Endothelial cell of umbilical vein (primary cell): ENCODE measurements at regions not wholly inside any gene's neighbourhood (a gene's known extent, or its start where the extent isn't known, plus 50 kb on each side); places are given as distances from the start of the nearest gene placed in this dataset.

Source experiments
- BruUV-seq: library from RNA; stranded (reverse); fragments of 400-500 nt; replicated peaks from 2 replicates; lab custom pipeline; 2021; lab: Mats Ljungman, UMichigan
- CTCF ChIA-PET: fragments of 300-600, 350-600 bp; sonication (Branson Sonifier 250); formaldehyde crosslinking; loops from one replicate; lab custom pipeline; 2021; ENCODE audit warnings: antibody characterized with exemption, inconsistent platforms; lab: Charles Lee
- POLR2A ChIA-PET: fragments of 300-600, 350-600 bp; sonication (Branson Sonifier 250); formaldehyde crosslinking; loops from one replicate; lab custom pipeline; 2021; ENCODE audit warnings: antibody characterized with exemption, inconsistent platforms; lab: Charles Lee
- DNase-seq: peaks from one replicate; pipeline ENCODE4 v3.0.0-alpha.2; 2011; ENCODE audit warnings: low read depth, low spot score
- FAIRE-seq: peaks from 2 replicates; lab custom pipeline; 2011; peaks lifted over from hg19 to GRCh38; lab: Jason Lieb, UNC
- H2AFZ ChIP-seq: 2 replicates; pipeline ENCODE4 v1.6.0; 2012; ENCODE audit warnings: low read depth, low read length, control low read depth, inconsistent platforms
- H3K27ac ChIP-seq: 2 replicates; pipeline ENCODE4 v1.5.1; 2011; ENCODE audit warnings: low read depth, mild to moderate bottlenecking, control low read depth, low read length, moderate library complexity; ENCODE audit not compliant: insufficient read depth
- H3K27me3 ChIP-seq, 2 experiments: 2 replicates each; pipeline versions ENCODE4 v1.6.0 to v1.6.1; 2011; ENCODE audit warnings: low read length in 2 of 2, mixed read lengths in 1 of 2; ENCODE audit not compliant: control insufficient read depth in 2 of 2, insufficient read depth in 2 of 2
- H3K36me3 ChIP-seq, 2 experiments: 2 replicates in 1 of 2; 3 replicates in 1 of 2; pipeline ENCODE4 v1.5.1; 2011; ENCODE audit warnings: low read length in 2 of 2, mild to moderate bottlenecking in 1 of 2, moderate library complexity in 1 of 2; ENCODE audit not compliant: control insufficient read depth in 2 of 2, insufficient read depth in 2 of 2; ENCODE audit errors: extremely low read depth in 1 of 2
- H3K4me1 ChIP-seq: 3 replicates; pipeline ENCODE4 v1.5.1; 2011; ENCODE audit warnings: mild to moderate bottlenecking, low read length; ENCODE audit not compliant: control insufficient read depth, insufficient read depth; ENCODE audit errors: extremely low read depth
- H3K4me2 ChIP-seq: 2 replicates; pipeline ENCODE4 v1.6.1; 2011; ENCODE audit warnings: low read length, control low read depth, mixed read lengths; ENCODE audit not compliant: insufficient read depth
- H3K4me3 ChIP-seq, 3 experiments: fragments of 200-600 bp in 1 of 3; sonication (generic), shearing (Covaris generic) in 1 of 3; replicated peaks in 1 of 3; 2 replicates each; pipeline ENCODE4 v1.5.1; 2011 to 2016; ENCODE audit warnings: control low read depth in 3 of 3, low read length in 3 of 3, mild to moderate bottlenecking in 2 of 3, inconsistent platforms in 1 of 3, low read depth in 1 of 3, moderate library complexity in 1 of 3; ENCODE audit not compliant: insufficient read depth in 1 of 3
- H3K79me2 ChIP-seq: 2 replicates; pipeline ENCODE4 v1.6.0; 2012; ENCODE audit warnings: low read length, inconsistent platforms; ENCODE audit not compliant: control insufficient read depth, insufficient read depth
- H3K9ac ChIP-seq: replicated peaks from 2 replicates; pipeline ENCODE3; 2011; ENCODE audit warnings: low read length, control low read depth; ENCODE audit not compliant: insufficient read depth; ENCODE audit errors: extremely low read depth
- H3K9me1 ChIP-seq: replicated peaks from 3 replicates; pipeline ENCODE4 v1.6.0; 2011; ENCODE audit warnings: mild to moderate bottlenecking, low read length; ENCODE audit not compliant: control insufficient read depth, insufficient read depth; ENCODE audit errors: extremely low read depth
- H3K9me3 ChIP-seq: replicated peaks from 2 replicates; pipeline ENCODE4 v1.5.1; 2012; ENCODE audit warnings: low read length, inconsistent platforms; ENCODE audit not compliant: control insufficient read depth, insufficient read depth
- H4K20me1 ChIP-seq: replicated peaks from 2 replicates; pipeline ENCODE3; 2011; ENCODE audit warnings: mild to moderate bottlenecking, low read length; ENCODE audit not compliant: control insufficient read depth, insufficient read depth; ENCODE audit errors: extremely low read depth
- EZH2 ChIP-seq: IDR thresholded peaks from 2 replicates; pipeline ENCODE4 v1.6.1; 2012; ENCODE audit warnings: borderline replicate concordance, low read depth, mild to moderate bottlenecking, moderate library complexity, low read length, inconsistent platforms; ENCODE audit not compliant: severe bottlenecking
- FOS ChIP-seq: IDR thresholded peaks from 2 replicates; pipeline ENCODE4 v1.6.1; 2011; ENCODE audit warnings: mild to moderate bottlenecking, low read length, moderate library complexity, borderline replicate concordance; ENCODE audit not compliant: insufficient read depth
- GATA2 ChIP-seq: IDR thresholded peaks from 2 replicates; pipeline ENCODE4 v1.7.0; 2011; ENCODE audit warnings: low read depth, mild to moderate bottlenecking, moderate library complexity, mixed read lengths, low read length; ENCODE audit not compliant: insufficient read length, insufficient read depth
- JUN ChIP-seq: IDR thresholded peaks from 2 replicates; pipeline ENCODE4 v1.6.1; 2011; ENCODE audit warnings: borderline replicate concordance, low read depth; ENCODE audit not compliant: insufficient read length, insufficient read depth
- MYC ChIP-seq: IDR thresholded peaks from one replicate; pipeline ENCODE4 v1.6.1; 2011; ENCODE audit warnings: mild to moderate bottlenecking, low read depth, low read length
- POLR2A ChIP-seq: IDR thresholded peaks from 2 replicates; pipeline ENCODE4 v1.6.1; 2012; ENCODE audit warnings: low read depth, mild to moderate bottlenecking, control low read depth, low read length
- POLR2AphosphoS5 ChIP-seq: IDR thresholded peaks from 2 replicates; pipeline ENCODE4 v1.6.1; 2012; ENCODE audit warnings: low read depth, mild to moderate bottlenecking, control low read depth, low read length, moderate library complexity; ENCODE audit not compliant: insufficient read depth
- dilution Hi-C: fragments of 300-500 bp; cut with MboI; formaldehyde crosslinking; loops from one replicate; pipeline ENCODE4 v1.15.0; 2019; ENCODE audit warnings: low sequenced_read_pairs; ENCODE audit not compliant: extremely low pct_ligation_motif_present
- intact Hi-C: fragments of 100-400 bp; cut with micrococcal nuclease; formaldehyde crosslinking; loops from one replicate; pipeline ENCODE4 v1.10.0; 2022
- TF ChIP-seq, protein P1 (sequence below): IDR thresholded peaks from 2 replicates; pipeline ENCODE4 v1.6.1; 2011; ENCODE audit not compliant: insufficient read depth, insufficient read length
- TF ChIP-seq, protein P2 (sequence below), 2 donors: IDR thresholded peaks; 1 replicate in 1 of 2; 2 replicates in 1 of 2; pipeline ENCODE4 v1.5.1; 2011; ENCODE audit warnings: low read length in 2 of 2, mild to moderate bottlenecking in 2 of 2, moderate library complexity in 2 of 2, control low read depth in 1 of 2, inconsistent platforms in 1 of 2, low read depth in 1 of 2; ENCODE audit not compliant: insufficient read depth in 1 of 2; ENCODE audit errors: extremely low read depth in 1 of 2

DNA sequence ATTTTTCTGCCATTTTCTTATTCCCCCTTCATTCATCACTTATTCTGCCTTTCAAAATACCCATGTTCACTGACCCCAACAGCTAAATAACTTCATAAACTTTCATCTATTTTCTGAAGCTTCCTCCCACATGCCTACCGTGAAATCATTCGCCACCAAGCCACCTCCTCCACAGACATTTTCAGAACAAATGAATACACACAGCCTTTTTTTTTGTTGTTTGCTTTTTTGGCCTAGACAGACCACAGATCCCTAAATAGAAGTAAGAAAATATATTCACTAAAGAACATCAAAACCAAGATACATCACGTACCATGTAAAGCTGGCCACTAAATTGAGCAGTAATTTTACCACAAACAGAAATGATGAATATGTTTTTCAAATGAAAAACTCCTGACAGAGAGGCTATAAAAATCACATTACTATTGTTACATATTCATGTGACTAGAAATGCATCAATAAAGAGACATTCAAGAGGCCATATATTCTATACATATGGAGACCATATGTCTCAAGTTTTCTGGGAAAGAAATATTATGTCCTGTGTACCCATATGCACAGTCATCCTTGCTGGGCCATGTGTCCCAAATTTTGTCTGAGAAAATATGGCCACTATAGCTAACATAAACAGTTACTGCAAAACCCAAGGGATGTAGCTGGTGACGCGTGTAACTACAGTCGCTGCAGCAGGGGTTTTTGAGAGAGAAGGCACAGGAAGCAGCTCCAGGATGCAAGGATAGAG, 200.3 kb downstream of the FBXO15 start:
- no peaks in the 10 kb centered on the region for H3K9me1 ChIP-seq
- DNase-seq = no peak
- no peaks in the 10 kb centered on the region for H3K27me3 ChIP-seq
- H3K9ac ChIP-seq = no peak overlapping the region
- H3K27ac ChIP-seq = no peak overlapping the region
- intact Hi-C loops (no loop called here), dilution Hi-C loops (no loop called here)
- no peaks in the 10 kb centered on the region for H3K36me3 ChIP-seq
- H3K9me3 ChIP-seq = peaks cover 2% of the 10 kb centered on the region
- H3K4me3 ChIP-seq = no peak overlapping the region
- FAIRE-seq = no peak
- no peaks in the 10 kb centered on the region for H3K79me2 ChIP-seq
- H3K4me1 ChIP-seq = no peaks in the 10 kb centered on the region
- ChIA-PET CTCF (interaction anchor here (0.7 kb wide), 1 partner anchor 40 kb away, joined by 3 read pairs; no protein-coding TSS in a partner anchor), POLR2A (no interaction called here)
- H3K4me2 ChIP-seq = no peak overlapping the region
- H4K20me1 ChIP-seq = no peaks in the 10 kb centered on the region
- no TSS peak for BruUV-seq
- no peak for TF ChIP-seq FOS
- TF ChIP-seq EZH2 = no peak
- TF ChIP-seq, protein P1, sequence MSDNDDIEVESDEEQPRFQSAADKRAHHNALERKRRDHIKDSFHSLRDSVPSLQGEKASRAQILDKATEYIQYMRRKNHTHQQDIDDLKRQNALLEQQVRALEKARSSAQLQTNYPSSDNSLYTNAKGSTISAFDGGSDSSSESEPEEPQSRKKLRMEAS = no peak
- TF ChIP-seq POLR2AphosphoS5 = no peak
- TF ChIP-seq, protein P2, sequence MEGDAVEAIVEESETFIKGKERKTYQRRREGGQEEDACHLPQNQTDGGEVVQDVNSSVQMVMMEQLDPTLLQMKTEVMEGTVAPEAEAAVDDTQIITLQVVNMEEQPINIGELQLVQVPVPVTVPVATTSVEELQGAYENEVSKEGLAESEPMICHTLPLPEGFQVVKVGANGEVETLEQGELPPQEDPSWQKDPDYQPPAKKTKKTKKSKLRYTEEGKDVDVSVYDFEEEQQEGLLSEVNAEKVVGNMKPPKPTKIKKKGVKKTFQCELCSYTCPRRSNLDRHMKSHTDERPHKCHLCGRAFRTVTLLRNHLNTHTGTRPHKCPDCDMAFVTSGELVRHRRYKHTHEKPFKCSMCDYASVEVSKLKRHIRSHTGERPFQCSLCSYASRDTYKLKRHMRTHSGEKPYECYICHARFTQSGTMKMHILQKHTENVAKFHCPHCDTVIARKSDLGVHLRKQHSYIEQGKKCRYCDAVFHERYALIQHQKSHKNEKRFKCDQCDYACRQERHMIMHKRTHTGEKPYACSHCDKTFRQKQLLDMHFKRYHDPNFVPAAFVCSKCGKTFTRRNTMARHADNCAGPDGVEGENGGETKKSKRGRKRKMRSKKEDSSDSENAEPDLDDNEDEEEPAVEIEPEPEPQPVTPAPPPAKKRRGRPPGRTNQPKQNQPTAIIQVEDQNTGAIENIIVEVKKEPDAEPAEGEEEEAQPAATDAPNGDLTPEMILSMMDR (IDR thresholded peaks at IDR 0.05; ENCODE audit: extremely low read depth in 1 of 2, insufficient read depth in 1 of 2, low read depth in 1 of 2, low read length in 2 of 2) = no peak
- TF ChIP-seq JUN = no peak
- TF ChIP-seq GATA2 = no peak
- TF ChIP-seq POLR2A = no peak
- TF ChIP-seq MYC = no peak
- H2AFZ ChIP-seq = no peak overlapping the region
